ENCODE measurements at regions not wholly inside any gene's neighbourhood (a gene's known extent, or its start where the extent isn't known, plus 50 kb on each side); places are given as distances from the start of the nearest gene placed in this dataset.

DNA sequence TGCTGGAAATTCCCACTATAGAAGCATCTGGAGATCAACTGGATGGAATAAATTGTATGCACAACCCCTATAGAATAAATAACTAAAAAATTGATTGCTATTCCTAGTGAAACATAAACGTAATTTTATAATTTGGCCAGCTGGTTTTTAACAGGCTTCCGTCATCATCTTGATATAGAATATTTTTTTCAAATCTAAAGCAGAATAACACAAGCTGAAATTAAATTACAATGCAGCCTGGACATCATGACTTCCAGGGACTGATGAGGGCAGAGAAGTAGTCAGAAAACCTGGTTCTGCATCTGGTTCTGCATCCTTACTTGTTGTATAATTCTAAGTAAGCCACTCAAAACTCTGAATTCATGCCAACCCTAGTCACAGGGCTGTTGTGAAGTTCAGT, 146.1 kb downstream of the MEX3B start:
- no peak overlapping the region for H3K27ac ChIP-seq
- TF ChIP-seq ZFX (IDR thresholded peaks at IDR 0.05; ENCODE audit: borderline replicate concordance): no peak
- TF ChIP-seq, protein P1, sequence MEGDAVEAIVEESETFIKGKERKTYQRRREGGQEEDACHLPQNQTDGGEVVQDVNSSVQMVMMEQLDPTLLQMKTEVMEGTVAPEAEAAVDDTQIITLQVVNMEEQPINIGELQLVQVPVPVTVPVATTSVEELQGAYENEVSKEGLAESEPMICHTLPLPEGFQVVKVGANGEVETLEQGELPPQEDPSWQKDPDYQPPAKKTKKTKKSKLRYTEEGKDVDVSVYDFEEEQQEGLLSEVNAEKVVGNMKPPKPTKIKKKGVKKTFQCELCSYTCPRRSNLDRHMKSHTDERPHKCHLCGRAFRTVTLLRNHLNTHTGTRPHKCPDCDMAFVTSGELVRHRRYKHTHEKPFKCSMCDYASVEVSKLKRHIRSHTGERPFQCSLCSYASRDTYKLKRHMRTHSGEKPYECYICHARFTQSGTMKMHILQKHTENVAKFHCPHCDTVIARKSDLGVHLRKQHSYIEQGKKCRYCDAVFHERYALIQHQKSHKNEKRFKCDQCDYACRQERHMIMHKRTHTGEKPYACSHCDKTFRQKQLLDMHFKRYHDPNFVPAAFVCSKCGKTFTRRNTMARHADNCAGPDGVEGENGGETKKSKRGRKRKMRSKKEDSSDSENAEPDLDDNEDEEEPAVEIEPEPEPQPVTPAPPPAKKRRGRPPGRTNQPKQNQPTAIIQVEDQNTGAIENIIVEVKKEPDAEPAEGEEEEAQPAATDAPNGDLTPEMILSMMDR (IDR thresholded peaks at IDR 0.05): no peak

DNA sequence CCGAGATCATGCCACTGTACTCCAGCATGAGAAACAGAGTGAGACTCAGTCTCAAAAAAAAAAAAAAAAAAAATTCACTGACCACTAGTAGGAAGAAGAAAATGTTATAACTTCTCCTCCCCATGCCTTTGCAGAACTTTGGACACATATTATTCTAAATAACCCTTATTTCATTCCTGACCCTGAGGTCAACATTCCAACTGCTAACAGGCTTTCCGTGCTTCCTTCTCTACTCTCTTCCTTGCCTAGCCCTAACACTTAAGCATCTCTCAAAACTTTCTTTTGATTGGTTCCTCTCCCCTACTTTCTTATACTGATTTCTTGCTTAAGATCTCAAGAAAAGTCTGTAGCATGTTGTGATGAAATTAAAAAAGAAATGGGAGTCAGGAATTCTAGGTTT, 146.8 kb downstream of the MEX3B start:
- TF ChIP-seq, protein P1 (IDR thresholded peaks at IDR 0.05): no peak
- TF ChIP-seq ZFX (IDR thresholded peaks at IDR 0.05; ENCODE audit: borderline replicate concordance): no peak
- no peak overlapping the region for H3K27ac ChIP-seq

DNA sequence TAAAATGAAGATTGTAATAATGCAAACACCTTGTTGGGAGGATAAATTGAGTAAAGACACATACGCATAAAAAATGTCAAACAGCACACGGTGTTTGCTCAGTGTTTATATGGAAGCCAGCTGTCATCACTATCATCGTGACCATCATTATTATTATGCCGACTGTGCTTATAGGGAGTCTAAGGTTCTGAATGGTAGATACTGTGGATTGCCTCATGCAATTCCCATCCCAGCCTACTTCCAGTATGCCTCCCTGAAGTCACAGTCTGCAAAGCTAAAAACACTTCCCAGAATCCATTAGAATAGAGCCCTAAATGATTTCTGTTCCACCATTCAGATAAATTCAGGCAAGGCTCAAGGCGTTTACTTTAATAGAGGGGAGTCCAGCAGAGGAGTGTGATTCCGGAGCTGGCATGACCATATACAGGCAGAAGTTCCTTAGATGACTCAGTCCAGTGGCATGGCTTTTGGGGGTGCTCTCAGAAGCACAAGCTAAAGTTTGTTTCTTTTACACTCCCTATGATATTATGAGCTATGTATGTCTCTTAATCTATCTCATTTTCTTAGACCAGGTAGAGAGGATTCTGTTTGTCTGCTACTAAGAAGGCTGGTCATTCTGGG, 148.7 kb downstream of the MEX3B start:
- TF ChIP-seq, protein P1 (IDR thresholded peaks at IDR 0.05): no peak
- no peak for TF ChIP-seq ZFX (IDR thresholded peaks at IDR 0.05; ENCODE audit: borderline replicate concordance)
- H3K27ac ChIP-seq: no peak overlapping the region

DNA sequence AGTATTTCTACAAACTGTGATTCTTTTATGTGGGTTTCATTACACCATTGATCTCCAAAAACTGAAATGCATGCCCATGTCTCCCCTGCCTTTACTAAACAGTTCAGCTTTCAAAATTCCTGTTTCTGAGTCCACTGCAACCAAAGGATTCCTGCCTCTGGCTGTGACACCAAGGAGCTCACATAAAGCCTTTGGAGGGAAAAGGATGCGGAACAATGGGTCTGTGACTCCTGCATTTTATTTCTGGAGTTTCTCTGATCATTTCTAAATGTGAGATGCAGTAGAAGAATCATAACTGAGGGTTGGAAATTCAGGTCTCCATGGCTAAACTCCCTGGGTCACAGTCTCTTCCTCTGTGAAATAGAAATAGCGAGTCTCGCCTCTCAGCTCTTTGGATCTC, 149.5 kb downstream of the MEX3B start:
- no peak overlapping the region for H3K27ac ChIP-seq
- TF ChIP-seq ZFX (IDR thresholded peaks at IDR 0.05; ENCODE audit: borderline replicate concordance): no peak

DNA sequence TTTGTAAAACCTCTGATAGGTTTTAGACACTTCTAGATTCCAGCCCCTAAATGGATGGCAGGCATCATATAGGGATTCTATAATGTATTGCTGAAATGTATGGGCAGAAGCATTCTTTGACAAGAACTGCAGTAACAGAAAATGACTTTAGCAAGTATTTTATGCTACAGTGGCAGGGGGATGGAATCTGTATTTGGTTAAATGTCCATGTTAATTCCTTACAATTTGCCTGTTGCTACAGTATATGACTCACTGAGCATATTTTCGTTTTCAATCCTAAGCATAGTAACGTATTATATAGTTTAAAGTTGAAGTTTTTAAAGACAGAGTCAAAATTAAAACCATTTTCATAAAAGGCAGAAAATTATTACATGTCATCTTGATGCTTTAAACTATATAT, 150.1 kb downstream of the MEX3B start:
- no peak for TF ChIP-seq ZFX (IDR thresholded peaks at IDR 0.05; ENCODE audit: borderline replicate concordance)
- TF ChIP-seq, protein P1 (IDR thresholded peaks at IDR 0.05): no peak
- no peak overlapping the region for H3K27ac ChIP-seq

DNA sequence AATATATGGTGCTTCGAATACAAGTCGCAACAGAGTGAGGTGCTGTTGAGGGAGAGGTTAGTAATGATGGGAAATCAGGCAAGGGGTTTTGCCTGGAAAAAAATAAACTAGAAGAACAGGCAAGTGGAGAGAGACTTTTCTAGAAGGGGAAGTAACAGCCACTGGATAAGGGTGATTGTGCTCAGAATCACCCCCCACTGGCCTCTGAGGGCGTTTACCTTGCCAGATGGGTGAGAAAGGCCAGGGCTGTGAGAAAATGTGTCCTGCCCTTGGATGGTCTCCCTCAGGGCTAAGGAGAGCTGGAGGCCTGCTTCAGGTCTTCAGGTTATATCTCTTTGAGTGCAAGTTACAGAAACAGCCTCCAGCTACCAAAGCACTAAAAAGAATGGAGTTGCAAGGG, 151.8 kb downstream of the MEX3B start:
- TF ChIP-seq, protein P1 (IDR thresholded peaks at IDR 0.05): no peak
- no peak for TF ChIP-seq ZFX (IDR thresholded peaks at IDR 0.05; ENCODE audit: borderline replicate concordance)
- H3K27ac ChIP-seq: no peak overlapping the region

DNA sequence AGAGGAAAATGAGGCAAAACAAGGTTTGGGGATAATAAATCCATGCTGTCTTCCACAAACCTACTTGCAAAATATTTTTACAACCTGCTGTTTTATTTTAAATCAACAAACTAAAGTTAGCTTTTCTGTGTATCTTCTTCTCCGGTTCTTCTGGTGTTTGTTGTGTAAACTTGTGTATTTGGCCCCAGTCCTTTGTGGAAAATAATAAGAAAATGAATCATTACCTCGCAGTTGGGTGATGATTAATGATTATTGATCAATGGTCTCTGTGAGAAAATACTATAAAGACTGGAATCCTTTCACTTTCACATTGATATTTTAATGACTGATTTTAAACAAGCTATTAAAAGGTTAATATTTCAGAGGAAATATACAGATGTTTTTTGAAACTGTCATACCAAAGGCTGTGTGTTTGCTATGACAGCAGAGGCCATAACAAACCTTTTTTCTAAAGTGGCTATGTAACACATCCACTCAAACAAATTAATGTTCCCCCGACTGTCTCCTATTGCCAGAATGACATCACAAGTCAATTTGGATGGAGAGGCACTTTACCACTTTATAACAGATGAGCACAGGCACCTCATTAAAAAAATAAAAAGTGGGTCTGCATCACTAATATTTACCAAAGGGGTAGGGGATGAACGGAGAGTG, 152.5 kb downstream of the MEX3B start:
- TF ChIP-seq, protein P1 (IDR thresholded peaks at IDR 0.05): no peak
- TF ChIP-seq ZFX (IDR thresholded peaks at IDR 0.05; ENCODE audit: borderline replicate concordance): no peak
- H3K27ac ChIP-seq: no peak overlapping the region
